ENCODE measurements at regions not wholly inside any gene's neighbourhood (a gene's known extent, or its start where the extent isn't known, plus 50 kb on each side); places are given as distances from the start of the nearest gene placed in this dataset.
A peak's percentile ranks its signal among the peaks of the same experiment; 100 is the strongest.

GRCh38 chr3:72303926-72304325, 519.0 kb upstream of the PROK2 start:
- no peak for DNase-seq

DNA sequence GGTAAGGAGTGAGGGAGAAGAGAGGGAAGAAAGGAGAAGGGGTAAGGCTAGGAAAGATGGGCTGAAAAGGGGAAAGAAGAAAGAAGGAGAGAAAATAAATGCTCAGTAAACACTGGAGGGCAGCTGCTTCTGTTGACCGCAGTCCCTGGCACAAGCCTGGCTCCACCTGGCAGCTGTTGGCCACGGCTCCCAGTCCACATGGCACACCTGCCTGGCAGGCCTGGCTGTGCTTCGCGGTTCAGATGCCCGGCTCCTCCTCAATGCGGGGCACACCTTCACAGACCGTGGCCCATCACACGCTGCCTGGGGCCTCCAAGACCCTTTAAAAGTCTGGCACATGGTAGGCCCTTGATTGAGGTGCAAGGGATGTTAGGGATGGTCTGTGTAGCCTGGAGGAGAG, 516.8 kb upstream of the PROK2 start:
- no peak for DNase-seq

DNA sequence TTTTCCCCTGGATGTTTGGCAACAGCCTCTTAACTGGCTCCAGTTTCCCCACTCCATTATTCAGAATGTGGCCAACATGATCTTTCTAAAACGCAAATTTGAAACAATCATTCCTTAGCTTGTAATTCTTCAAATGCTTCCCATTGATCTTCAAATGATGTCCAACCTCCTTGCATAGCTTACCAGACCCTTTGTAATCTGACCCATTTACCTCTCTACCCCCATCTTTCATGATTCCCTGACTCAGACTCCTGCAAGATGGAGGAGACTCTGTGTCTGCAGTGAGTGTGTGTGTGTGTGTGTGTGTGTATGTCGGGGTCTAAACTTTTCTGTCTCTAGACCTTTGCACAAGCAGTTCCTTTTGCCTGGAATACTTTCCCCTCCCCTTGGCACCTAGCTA, 515.7 kb upstream of the PROK2 start:
- no peak for DNase-seq

- DNase-seq: no peak
These were observed 514.9 kb upstream of the PROK2 start for GRCh38 chr3:72299823-72300222.

DNA sequence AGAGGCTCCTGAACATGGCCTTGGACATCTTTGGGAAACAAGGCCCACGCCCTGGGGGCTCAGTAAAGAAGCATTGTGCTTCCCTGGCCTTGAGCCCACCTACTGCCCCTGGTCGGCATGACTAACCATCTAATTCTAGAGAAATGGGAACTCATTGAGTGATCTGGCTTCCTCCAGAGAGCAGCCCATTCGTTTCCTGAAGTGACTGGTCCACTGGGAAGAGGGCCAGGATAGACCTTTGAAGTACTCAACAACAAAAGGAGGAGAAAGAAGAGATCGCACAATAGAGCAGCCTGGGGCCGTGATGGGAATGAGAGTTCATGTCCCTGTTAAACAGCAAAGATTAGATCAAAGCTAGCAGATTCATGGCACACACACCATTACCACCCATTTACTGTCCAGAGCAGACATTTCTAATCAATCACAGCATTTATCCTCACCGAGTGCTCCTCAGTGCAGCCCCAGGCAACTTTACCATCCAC, 514.4 kb upstream of the PROK2 start:
- DNase-seq: no peak

- no peak for DNase-seq
These were observed 513.5 kb upstream of the PROK2 start for GRCh38 chr3:72298201-72299152.

GRCh38 chr3:72297481-72297880, 512.5 kb upstream of the PROK2 start:
- no peak for DNase-seq

DNA sequence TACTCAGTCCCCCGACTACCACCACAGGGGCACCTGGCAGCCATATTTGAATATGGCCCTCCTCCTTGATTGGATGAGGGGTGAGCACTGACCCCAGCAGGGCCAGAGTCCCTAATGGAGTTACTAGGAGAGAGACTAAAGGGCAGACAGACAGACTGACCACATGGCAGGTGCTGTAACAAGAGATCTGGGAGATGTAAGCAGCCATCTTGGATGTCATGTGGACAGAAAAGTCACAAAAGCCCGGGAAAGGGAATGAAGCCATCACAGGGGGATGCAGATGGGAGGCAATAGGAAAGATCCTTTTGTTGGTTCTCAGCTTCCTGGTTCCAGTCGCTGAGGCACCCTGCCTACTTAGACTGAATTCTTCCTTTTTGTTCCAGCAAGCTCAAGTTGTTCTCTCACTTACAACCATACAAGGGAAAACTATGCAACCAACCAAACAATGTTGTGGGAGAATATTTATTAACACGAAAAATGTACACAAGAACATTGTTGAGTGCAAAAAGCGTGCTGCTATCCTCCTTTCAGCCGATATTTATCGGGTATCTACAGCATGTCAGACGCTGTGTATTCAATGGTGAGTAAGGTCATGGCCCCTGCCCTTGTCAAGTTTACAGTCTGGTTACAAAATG, 511.6 kb upstream of the PROK2 start:
- DNase-seq: no peak

DNA sequence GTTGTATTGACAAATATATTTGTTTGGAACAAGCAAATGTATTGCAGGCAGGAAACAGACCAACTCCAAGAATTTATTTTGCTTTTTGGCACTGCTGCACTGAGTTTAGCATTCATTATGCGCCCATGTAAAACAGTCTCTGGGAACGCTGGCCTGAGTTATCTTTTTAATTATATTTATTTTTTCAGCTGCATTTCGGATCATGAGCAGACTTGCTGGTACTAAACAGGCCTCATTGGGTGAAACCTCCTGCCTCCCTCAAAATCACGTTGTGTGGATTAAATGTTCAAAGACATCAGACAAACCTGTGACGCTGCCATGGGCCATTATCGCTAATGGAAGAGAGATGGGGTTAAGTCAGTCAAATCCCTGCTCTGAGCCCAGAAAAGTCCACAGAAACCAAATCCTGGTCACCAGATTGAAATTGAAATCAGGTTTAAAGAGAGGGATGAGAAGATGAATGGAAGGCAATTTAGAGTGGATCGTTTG, 511.1 kb upstream of the PROK2 start:
- DNase-seq: no peak

GRCh38 chr3:72295276-72295961, 510.5 kb upstream of the PROK2 start:
- DNase-seq: no peak

GRCh38 chr3:72290859-72291638, 506.1 kb upstream of the PROK2 start:
- no peak for DNase-seq

DNA sequence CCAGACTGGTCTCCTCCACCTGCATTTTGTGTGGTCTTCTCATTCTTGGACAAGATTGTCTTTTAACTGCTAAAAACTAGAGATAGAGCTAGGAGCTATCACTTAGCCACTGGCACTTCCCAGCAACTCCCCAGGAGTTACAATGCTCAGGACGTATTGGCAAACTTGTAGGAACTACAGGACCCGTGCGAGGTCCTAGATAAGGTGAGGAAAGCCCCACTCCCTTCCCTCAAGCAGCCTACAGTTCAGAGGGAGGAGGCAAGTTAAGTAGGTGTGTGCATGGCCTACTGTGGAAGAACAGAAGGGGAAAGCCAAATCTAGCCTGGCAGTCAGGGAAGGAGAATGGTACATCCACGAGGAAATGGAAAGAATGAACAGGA, 504.7 kb upstream of the PROK2 start:
- no peak for DNase-seq

DNA sequence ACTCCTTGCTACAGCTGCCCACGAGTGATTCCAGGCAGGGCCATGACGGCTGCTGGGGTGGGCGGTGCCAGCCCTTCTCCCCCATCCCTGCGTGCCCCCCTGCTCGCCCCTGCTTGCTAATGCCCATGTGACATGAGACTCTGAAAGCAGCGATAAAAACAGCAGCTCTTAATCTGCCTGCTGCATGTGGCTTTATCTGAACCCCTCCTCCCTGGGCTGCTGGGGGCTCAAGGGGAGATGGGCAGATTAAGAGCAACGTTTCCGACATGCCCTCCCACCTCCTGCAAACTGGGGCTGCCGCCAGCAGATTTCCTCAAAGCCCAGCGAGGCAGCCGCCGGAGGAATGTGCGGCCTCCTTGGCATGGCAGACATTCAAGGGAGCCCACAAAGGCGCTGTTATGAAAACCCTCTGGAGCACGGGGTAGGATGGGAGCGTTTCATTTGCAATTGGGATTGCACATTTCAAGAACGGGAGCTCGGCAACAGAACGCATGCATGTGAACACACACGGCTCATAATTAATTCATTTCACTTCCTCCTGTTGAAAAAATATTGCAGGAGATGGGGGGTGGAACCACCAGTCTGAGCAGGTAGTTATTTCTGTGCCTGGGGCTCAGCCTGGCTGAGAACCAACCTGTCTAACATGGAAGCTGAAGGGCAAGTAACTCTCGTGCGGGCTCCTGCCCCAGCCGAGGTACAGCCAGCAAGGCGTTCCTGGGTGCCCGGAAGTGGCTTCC, 504.2 kb upstream of the PROK2 start:
- peak; percentile 47 to 63 (median 62) for DNase-seq

GRCh38 chr3:72287956-72288355, 503.0 kb upstream of the PROK2 start:
- no peak for DNase-seq

DNA sequence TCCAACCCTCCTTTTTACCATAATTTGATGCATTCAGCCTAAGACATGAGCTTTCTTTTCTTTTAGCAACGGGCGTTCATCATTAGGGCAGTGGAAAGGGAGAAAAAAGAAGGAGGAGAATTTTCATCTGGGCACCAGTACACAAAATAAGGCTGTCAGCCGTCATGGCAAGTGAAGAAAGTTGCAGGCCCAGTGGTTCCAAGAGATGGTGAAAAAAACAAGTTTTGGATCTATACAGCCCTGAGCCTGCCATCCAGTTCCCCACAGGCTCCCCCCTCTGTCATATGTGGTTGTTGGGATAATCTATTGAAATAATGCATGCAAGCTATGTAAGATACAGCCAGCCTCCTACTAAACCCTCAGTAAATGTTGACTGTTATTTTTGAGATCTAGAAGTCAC, 500.6 kb upstream of the PROK2 start:
- DNase-seq: no peak

DNA sequence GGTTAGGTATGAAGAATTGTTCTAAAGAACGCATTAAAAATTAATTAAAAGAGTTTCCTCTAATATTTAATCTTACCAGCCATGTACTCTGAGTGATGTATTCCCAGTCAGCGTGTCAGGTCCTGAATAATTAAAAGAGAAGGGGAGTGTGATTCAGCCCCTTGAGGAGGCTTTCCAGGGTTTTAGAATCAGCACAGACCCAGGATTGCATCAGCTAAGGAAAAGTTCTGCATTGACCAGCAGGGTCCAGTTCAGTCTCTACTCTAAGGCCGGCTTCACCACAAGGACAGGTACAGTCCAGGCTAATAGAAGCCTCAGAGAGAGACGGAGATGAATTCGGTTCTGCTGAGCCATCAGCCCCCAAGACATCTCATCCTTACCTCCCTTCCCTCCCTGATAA, 499.5 kb upstream of the PROK2 start:
- no peak for DNase-seq

DNA sequence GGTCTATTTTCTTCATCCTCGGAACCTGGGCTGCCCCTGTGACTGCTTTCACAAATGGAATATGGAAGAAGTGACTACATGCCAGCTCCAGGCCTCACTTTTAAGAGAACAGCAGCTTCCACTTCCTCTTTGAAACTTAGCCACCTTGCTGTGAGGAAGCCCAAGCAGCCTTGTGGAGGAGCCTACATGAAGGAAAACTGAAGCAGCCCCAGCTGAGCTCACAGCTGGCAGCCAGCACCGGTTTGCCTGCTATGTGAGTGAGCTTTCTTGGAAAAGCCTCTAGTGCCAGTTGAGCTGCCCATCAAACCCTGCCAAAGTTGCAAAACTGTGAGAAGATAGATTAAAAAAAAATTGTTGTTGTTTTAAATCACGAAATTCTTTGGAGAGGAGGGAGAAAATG, 498.0 kb upstream of the PROK2 start:
- no peak for DNase-seq

- DNase-seq: no peak
These were observed 496.6 kb upstream of the PROK2 start for GRCh38 chr3:72281551-72281950.

GRCh38 chr3:72280876-72281275, 495.9 kb upstream of the PROK2 start:
- no peak for DNase-seq

GRCh38 chr3:72279631-72280041, 494.7 kb upstream of the PROK2 start:
- peak in 1 of 3 donors; percentile 38 for DNase-seq

- DNase-seq: peak in 1 of 3 donors; percentile 63
These were observed 494.2 kb upstream of the PROK2 start for GRCh38 chr3:72279068-72279604.

Data from muscle of back (tissue), 3 donors.